ENCODE measurements at regions not wholly inside any gene's neighbourhood (a gene's known extent, or its start where the extent isn't known, plus 50 kb on each side); places are given as distances from the start of the nearest gene placed in this dataset.
A peak's percentile ranks its signal among the peaks of the same experiment; 100 is the strongest.

GRCh38 chr14:61113561-61114225, 132.6 kb downstream of the SLC38A6 start:
- no peak overlapping the region for H3K23ac ChIP-seq (ENCODE audit: low read length)
- no peak overlapping the region for H3K4me3 ChIP-seq (ENCODE audit: low read depth, low read length)
- no peaks in the 10 kb centered on the region for H3K27me3 ChIP-seq (ENCODE audit: insufficient read depth, low read length)
- no peak overlapping the region for H3K4ac ChIP-seq (ENCODE audit: low read depth, low read length)
- no peak overlapping the region for H4K12ac ChIP-seq (ENCODE audit: low read depth, low read length)
- H3K79me2 ChIP-seq (ENCODE audit: control insufficient read depth, insufficient read depth, low read length, poor library complexity) = no peaks in the 10 kb centered on the region
- H3K9ac ChIP-seq (ENCODE audit: low read length) = no peak overlapping the region
- H3K4me1 ChIP-seq (ENCODE audit: control insufficient read depth in 1 of 2, insufficient read depth in 2 of 2, low read length in 2 of 2) = no peaks in the 10 kb centered on the region
- no peak overlapping the region for H4K91ac ChIP-seq (ENCODE audit: low read depth, low read length)
- no peak overlapping the region for H3K18ac ChIP-seq (ENCODE audit: low read length)
- H3K4me2 ChIP-seq (ENCODE audit: low read length) = no peak overlapping the region
- H2BK12ac ChIP-seq (ENCODE audit: low read length) = no peak overlapping the region
- peak in 1 of 2 donors; percentile 23 for DNase-seq
- H2BK5ac ChIP-seq (ENCODE audit: low read depth, low read length, poor library complexity) = no peak overlapping the region
- no peak overlapping the region for H2AK5ac ChIP-seq (ENCODE audit: low read length)
- peaks cover 14% of the 10 kb centered on the region for H3K9me3 ChIP-seq (ENCODE audit: insufficient read depth, low read depth, low read length)
- no peak overlapping the region for H2BK120ac ChIP-seq (ENCODE audit: insufficient read depth, low read length, poor library complexity)
- H3K36me3 ChIP-seq (ENCODE audit: control insufficient read depth in 1 of 2, insufficient read depth in 2 of 2, low read length in 2 of 2) = peaks cover 0 to 3% of the 10 kb centered on the region in 2 experiments
- no peak overlapping the region for H4K8ac ChIP-seq (ENCODE audit: low read depth, low read length)
- no peak overlapping the region for H3K14ac ChIP-seq (ENCODE audit: low read length)
- H3K27ac ChIP-seq (ENCODE audit: low read depth, low read length) = no peak overlapping the region
- WGBS (ENCODE audit: extremely low coverage, insufficient coverage, insufficient read length) = no CpG with 5 or more reads among the region's 6 CpGs
- no peak overlapping the region for H2AFZ ChIP-seq (ENCODE audit: insufficient read depth, low read length, poor library complexity)
- no peaks in the 10 kb centered on the region for H3K79me1 ChIP-seq (ENCODE audit: low read length)

DNA sequence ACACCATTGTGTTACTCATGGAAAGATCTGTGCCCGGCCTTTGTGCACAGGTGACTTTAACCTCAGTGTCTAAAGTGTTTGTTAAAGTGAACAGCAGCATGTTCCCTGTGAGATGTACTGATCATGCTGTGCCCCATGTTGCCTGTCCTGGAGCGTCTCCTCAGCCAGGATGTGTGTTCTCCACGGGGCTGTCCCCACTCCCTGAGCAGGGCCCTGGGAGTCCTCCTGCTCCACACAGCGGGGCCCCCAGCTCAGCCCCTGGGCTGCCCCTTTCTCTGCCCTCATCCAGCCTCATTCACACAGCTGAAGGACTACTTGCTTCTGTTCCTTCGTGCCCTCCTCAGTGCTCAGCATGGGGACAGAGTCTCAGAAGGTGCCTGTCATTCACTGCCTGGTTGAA, 131.5 kb downstream of the SLC38A6 start:
- Histone ChIP-seq H3K4me2 (ENCODE audit: low read length) (no peak overlapping the region), H3K79me2 (ENCODE audit: control insufficient read depth, insufficient read depth, low read length, poor library complexity) (no peaks in the 10 kb centered on the region), H3K9ac (ENCODE audit: low read length) (no peak overlapping the region), H3K27me3 (ENCODE audit: insufficient read depth, low read length) (no peaks in the 10 kb centered on the region), H4K12ac (ENCODE audit: low read depth, low read length) (no peak overlapping the region), H3K36me3 (ENCODE audit: control insufficient read depth in 1 of 2, insufficient read depth in 2 of 2, low read length in 2 of 2) (peaks cover 0 to 3% of the 10 kb centered on the region in 2 experiments), H2AK5ac (ENCODE audit: low read length) (no peak overlapping the region), H3K18ac (ENCODE audit: low read length) (no peak overlapping the region), H3K27ac (ENCODE audit: low read depth, low read length) (no peak overlapping the region), H4K91ac (ENCODE audit: low read depth, low read length) (no peak overlapping the region), H2BK12ac (ENCODE audit: low read length) (no peak overlapping the region), H2BK5ac (ENCODE audit: low read depth, low read length, poor library complexity) (no peak overlapping the region), H3K14ac (ENCODE audit: low read length) (no peak overlapping the region), H3K4me1 (ENCODE audit: control insufficient read depth in 1 of 2, insufficient read depth in 2 of 2, low read length in 2 of 2) (no peaks in the 10 kb centered on the region), H3K4ac (ENCODE audit: low read depth, low read length) (no peak overlapping the region), H3K23ac (ENCODE audit: low read length) (no peak overlapping the region), H2BK120ac (ENCODE audit: insufficient read depth, low read length, poor library complexity) (no peak overlapping the region), H3K4me3 (ENCODE audit: low read depth, low read length) (no peak overlapping the region), H3K79me1 (ENCODE audit: low read length) (no peaks in the 10 kb centered on the region), H2AFZ (ENCODE audit: insufficient read depth, low read length, poor library complexity) (no peak overlapping the region), H3K9me3 (ENCODE audit: insufficient read depth, low read depth, low read length) (peaks cover 14% of the 10 kb centered on the region), H4K8ac (ENCODE audit: low read depth, low read length) (no peak overlapping the region)
- WGBS (ENCODE audit: extremely low coverage, insufficient coverage, insufficient read length) = no CpG with 5 or more reads among the region's 5 CpGs
- DNase-seq = no peak

DNA sequence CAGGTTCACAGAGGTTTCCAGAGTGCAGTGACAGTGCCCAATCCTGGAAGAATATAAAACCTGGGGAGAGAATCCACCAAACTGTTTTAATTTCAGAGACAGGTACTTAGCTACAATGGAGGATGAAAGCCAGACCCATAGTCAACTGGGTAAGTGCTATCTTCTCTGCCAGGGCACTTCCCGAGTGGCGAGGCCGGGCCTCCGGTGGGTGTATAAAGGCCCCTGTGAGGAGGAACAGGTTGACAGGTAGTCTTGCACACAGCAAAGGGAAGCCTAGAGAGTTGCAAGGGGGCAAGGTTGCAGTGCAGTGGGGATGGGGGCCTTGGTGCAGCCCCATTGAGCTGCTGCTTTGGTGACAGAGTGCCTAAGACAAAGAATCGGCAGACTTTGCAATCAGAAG, 130.7 kb downstream of the SLC38A6 start:
- Histone ChIP-seq H2AK5ac (ENCODE audit: low read length) (no peak overlapping the region), H3K36me3 (ENCODE audit: control insufficient read depth in 1 of 2, insufficient read depth in 2 of 2, low read length in 2 of 2) (peaks cover 0 to 3% of the 10 kb centered on the region in 2 experiments), H3K79me1 (ENCODE audit: low read length) (no peaks in the 10 kb centered on the region), H2BK120ac (ENCODE audit: insufficient read depth, low read length, poor library complexity) (no peak overlapping the region), H3K4me1 (ENCODE audit: control insufficient read depth in 1 of 2, insufficient read depth in 2 of 2, low read length in 2 of 2) (no peaks in the 10 kb centered on the region), H3K27me3 (ENCODE audit: insufficient read depth, low read length) (no peaks in the 10 kb centered on the region), H4K12ac (ENCODE audit: low read depth, low read length) (no peak overlapping the region), H3K18ac (ENCODE audit: low read length) (no peak overlapping the region), H4K8ac (ENCODE audit: low read depth, low read length) (no peak overlapping the region), H4K91ac (ENCODE audit: low read depth, low read length) (no peak overlapping the region), H3K23ac (ENCODE audit: low read length) (no peak overlapping the region), H3K4me3 (ENCODE audit: low read depth, low read length) (no peak overlapping the region), H3K14ac (ENCODE audit: low read length) (no peak overlapping the region), H3K4me2 (ENCODE audit: low read length) (no peak overlapping the region), H2AFZ (ENCODE audit: insufficient read depth, low read length, poor library complexity) (no peak overlapping the region), H3K27ac (ENCODE audit: low read depth, low read length) (no peak overlapping the region), H3K9me3 (ENCODE audit: insufficient read depth, low read depth, low read length) (peaks cover 14% of the 10 kb centered on the region), H3K4ac (ENCODE audit: low read depth, low read length) (no peak overlapping the region), H2BK12ac (ENCODE audit: low read length) (no peak overlapping the region), H3K79me2 (ENCODE audit: control insufficient read depth, insufficient read depth, low read length, poor library complexity) (no peaks in the 10 kb centered on the region), H3K9ac (ENCODE audit: low read length) (no peak overlapping the region), H2BK5ac (ENCODE audit: low read depth, low read length, poor library complexity) (no peak overlapping the region)
- DNase-seq = no peak
- no CpG with 5 or more reads among the region's 5 CpGs for WGBS (ENCODE audit: extremely low coverage, insufficient coverage, insufficient read length)

DNA sequence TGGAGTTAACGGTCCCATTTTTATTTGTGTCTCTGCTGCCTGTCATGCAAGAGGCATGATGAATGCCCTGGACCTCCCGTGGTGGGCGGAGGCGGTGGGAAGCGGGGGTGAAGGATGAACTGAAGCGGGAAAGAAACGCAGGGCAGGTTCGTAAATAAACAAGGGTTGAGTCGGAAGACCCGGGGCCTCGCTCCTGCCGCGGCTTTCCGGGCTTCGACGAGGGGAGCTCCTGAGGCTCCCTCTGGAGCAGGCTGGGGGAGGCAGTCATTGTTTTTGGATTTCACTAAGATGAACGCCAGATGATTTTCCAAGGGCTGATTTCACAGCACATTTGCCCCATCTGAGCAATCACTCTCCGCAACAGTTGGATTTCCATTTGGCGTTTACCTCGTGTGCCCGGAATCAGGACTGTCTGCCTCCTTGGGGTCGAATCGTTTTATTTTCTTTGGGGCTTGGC, 130.2 kb downstream of the SLC38A6 start:
- peaks cover 9% of the 10 kb centered on the region for H3K9me3 ChIP-seq (ENCODE audit: insufficient read depth, low read depth, low read length)
- H3K4me3 ChIP-seq (ENCODE audit: low read depth, low read length) = no peak overlapping the region
- H3K14ac ChIP-seq (ENCODE audit: low read length) = no peak overlapping the region
- no peak overlapping the region for H3K9ac ChIP-seq (ENCODE audit: low read length)
- no peaks in the 10 kb centered on the region for H3K79me1 ChIP-seq (ENCODE audit: low read length)
- DNase-seq = no peak
- H2BK12ac ChIP-seq (ENCODE audit: low read length) = no peak overlapping the region
- no peak overlapping the region for H3K4me2 ChIP-seq (ENCODE audit: low read length)
- H4K8ac ChIP-seq (ENCODE audit: low read depth, low read length) = no peak overlapping the region
- no peak overlapping the region for H3K23ac ChIP-seq (ENCODE audit: low read length)
- H2AK5ac ChIP-seq (ENCODE audit: low read length) = no peak overlapping the region
- H3K4me1 ChIP-seq (ENCODE audit: control insufficient read depth in 1 of 2, insufficient read depth in 2 of 2, low read length in 2 of 2) = no peaks in the 10 kb centered on the region
- no peak overlapping the region for H3K18ac ChIP-seq (ENCODE audit: low read length)
- WGBS (ENCODE audit: extremely low coverage, insufficient coverage, insufficient read length) = no CpG with 5 or more reads among the region's 23 CpGs
- H3K27ac ChIP-seq (ENCODE audit: low read depth, low read length) = no peak overlapping the region
- no peak overlapping the region for H2BK120ac ChIP-seq (ENCODE audit: insufficient read depth, low read length, poor library complexity)
- H2BK5ac ChIP-seq (ENCODE audit: low read depth, low read length, poor library complexity) = no peak overlapping the region
- peaks cover 0 to 3% of the 10 kb centered on the region in 2 experiments for H3K36me3 ChIP-seq (ENCODE audit: control insufficient read depth in 1 of 2, insufficient read depth in 2 of 2, low read length in 2 of 2)
- no peak overlapping the region for H2AFZ ChIP-seq (ENCODE audit: insufficient read depth, low read length, poor library complexity)
- H4K91ac ChIP-seq (ENCODE audit: low read depth, low read length) = no peak overlapping the region
- H3K4ac ChIP-seq (ENCODE audit: low read depth, low read length) = no peak overlapping the region
- no peaks in the 10 kb centered on the region for H3K79me2 ChIP-seq (ENCODE audit: control insufficient read depth, insufficient read depth, low read length, poor library complexity)
- no peaks in the 10 kb centered on the region for H3K27me3 ChIP-seq (ENCODE audit: insufficient read depth, low read length)
- no peak overlapping the region for H4K12ac ChIP-seq (ENCODE audit: low read depth, low read length)

Measured in trophoblast cell (in vitro differentiated cells and primary cell).